HG03342 (cell line): ENCODE measurements at regions not wholly inside any gene's neighbourhood (a gene's known extent, or its start where the extent isn't known, plus 50 kb on each side); places are given as distances from the start of the nearest gene placed in this dataset.
A peak's percentile ranks its signal among the peaks of the same experiment; 100 is the strongest.

Source experiments
- ATAC-seq: cut with Tn5 transposase; IDR thresholded peaks from one replicate; pipeline ENCODE4 v1.9.1; 2021; ENCODE audit warnings: mild to moderate bottlenecking, moderate library complexity; ENCODE audit not compliant: unreplicated experiment

GRCh38 chr4:171202908-171203307 is 610.3 kb upstream of the GALNTL6 start:
- ATAC-seq = no peak

GRCh38 chr4:171186700-171187099 is 626.5 kb upstream of the GALNTL6 start:
- ATAC-seq = no peak

- ATAC-seq = no peak
Observed at GRCh38 chr4:171181090-171181489, 632.1 kb upstream of the GALNTL6 start.

DNA sequence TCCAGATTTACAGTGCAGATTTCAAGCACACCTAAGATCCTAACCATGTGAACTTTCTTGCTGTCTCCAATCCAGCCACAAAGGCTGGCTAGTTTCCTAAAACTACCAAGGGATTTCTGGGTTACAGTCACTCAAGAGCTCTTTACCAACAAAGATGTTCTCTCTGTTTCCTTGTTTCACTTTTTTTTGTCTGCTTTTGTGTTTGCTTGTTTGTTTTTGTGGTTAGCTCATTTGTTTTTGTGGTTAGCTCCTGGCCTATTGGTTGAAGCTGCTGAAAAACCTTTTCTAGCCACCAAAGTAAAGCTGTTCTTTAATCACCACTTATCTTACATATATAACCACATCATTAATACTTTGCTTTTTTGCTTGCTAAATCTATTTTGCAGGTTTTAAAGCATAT is 642.5 kb upstream of the GALNTL6 start:
- no peak for ATAC-seq

- no peak for ATAC-seq
Observed at GRCh38 chr4:171169396-171169795, 643.8 kb upstream of the GALNTL6 start.

DNA sequence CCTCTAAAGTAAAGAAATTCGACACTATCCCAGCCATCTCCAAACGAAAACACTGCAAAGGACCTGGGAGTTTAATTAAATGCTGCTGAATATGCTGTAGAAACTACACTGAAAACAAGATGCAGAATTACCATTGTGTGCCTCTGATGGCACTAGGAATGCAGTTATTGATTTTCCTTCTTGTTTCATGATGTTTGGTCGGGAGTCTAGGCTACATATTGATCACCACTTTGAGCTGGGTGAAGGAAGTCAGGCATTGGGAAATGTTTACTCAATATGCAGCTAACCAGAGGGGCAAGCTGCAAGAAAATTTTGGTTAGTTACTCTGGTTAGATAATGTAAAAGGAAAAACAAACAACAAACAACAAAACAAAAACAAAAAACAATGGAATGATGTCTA is 650.7 kb upstream of the GALNTL6 start:
- ATAC-seq = no peak

- ATAC-seq = no peak
Observed at GRCh38 chr4:171157462-171158082, 655.6 kb upstream of the GALNTL6 start.

- ATAC-seq = no peak
Observed at GRCh38 chr4:171142639-171143038, 670.6 kb upstream of the GALNTL6 start.

- ATAC-seq = no peak
Observed at GRCh38 chr4:171142045-171142444, 671.2 kb upstream of the GALNTL6 start.

DNA sequence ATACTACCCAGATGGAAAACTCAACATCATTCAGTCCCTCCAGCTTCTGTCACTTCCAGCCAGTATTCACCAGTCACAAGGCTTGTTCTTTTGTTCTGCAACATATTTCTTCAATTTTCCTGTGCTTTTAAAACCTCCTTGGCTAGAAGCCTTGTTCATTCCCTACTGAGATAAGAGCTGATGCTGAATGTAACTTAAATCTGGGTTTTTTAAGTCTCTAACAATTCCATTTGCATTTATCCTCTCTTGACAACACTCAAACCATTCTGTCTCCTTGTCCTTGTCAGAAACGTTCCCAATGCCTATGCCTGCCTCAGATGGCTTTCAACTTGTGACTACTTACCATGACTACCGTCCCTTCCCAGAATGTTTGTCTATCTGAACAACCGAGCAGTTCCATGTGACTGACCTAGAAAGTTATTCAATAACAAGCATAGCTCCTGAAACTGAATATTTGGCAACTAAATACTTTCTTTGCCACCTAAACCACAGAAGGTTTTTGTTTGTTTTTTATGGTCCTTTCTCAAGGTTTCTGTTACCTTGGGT is 682.9 kb upstream of the GALNTL6 start:
- ATAC-seq = peak; percentile 70

DNA sequence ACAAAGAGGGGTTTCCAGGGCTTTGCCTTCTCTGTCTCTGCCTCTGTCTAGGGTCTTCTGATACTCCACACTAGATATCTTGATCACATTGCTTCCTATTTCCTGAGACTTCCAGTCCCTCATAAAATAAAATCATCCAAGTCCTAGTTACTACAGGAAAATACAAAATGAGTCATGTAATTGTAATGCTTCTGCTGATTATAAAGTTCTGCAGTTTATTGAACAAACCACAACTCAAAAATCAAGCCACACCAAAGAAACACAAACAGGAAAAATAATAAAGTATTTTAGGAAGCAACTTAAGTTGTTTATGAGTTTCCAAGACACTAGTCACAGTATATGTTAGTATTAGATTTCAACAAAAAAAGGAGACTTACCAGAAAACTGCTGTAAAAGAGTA is 695.1 kb upstream of the GALNTL6 start:
- ATAC-seq = no peak

DNA sequence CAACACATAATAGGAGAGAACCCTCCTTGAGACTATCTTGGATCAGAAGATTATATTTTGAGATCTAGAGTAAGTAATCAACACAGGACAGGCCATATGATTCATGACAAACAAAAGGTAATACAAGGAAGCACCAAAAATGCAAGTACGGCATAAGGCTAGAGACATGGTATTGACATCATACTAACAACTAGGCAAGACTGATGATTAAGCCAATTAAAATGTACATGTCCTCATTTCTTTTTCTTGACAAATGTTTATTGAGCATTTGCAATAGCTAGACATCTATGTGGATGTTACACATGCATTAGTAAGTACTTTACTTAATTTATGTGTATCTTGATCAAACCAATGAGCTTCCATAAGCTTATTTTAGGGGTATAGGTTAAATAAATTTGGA is 695.7 kb upstream of the GALNTL6 start:
- ATAC-seq = no peak

- no peak for ATAC-seq
Observed at GRCh38 chr4:171101845-171102244, 711.4 kb upstream of the GALNTL6 start.

- no peak for ATAC-seq
Observed at GRCh38 chr4:171087089-171087488, 726.1 kb upstream of the GALNTL6 start.

DNA sequence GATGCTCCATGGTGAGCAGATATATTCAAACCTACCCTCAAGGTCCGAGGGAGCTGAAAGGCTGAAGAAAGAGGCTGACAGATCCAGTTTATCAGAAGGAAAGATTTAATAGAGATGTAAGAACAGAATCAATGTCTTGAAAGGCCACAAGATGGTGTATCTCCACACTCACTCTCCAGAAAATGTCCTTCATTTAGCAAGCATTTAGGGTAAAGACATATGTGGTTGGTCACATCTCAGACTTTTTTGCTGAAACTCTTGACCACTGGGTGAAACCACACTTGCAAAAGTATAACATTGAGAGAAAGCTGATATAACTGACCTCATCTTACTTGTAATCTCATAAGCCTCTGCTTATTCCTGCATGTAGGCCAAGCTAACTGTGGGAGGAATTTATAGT is 745.8 kb upstream of the GALNTL6 start:
- no peak for ATAC-seq

DNA sequence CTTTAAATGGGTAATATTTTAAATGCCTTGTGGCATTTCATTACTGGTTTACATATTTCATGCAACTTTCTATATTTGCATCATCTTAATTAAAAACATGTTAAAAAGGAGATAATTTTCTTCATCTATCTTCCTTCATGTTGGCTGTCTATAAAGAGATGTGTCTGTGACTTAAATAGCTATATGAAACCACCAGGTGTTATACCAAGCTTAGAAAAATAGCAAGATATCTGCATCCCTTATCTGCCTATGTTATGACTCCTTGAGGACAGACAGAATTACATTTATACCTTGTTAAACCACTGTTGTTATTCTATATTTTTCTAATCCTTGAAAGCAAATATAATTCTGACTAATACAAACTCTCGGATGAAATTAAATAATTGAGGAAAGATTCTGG is 763.8 kb upstream of the GALNTL6 start:
- ATAC-seq = no peak

DNA sequence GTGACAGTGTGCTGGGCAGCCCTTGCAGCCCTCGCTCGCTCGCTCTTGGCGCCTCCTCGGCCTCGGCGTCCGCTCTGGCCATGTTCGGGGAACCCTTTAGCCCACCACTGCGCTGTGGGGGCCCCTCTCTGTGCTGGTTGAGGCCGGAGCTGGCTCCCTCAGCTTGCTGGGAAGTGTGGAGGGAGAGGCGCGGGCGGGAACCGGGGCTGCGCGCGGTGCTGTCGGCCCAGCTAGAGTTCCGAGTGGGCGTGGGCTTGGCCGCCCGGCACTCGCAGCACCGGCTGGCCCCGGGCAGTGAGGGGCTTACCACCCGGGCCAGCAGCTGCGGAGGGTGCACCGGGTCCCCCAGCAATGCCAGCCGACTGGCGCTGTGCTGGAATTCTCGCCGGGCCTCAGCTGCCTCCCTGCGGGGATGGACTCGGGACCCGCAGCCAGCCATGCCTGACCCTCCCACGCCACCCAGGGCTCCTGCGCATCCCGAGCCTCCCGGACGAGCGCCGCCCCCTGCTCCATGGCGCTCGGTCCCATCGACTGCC is 770.1 kb upstream of the GALNTL6 start:
- ATAC-seq = no peak

DNA sequence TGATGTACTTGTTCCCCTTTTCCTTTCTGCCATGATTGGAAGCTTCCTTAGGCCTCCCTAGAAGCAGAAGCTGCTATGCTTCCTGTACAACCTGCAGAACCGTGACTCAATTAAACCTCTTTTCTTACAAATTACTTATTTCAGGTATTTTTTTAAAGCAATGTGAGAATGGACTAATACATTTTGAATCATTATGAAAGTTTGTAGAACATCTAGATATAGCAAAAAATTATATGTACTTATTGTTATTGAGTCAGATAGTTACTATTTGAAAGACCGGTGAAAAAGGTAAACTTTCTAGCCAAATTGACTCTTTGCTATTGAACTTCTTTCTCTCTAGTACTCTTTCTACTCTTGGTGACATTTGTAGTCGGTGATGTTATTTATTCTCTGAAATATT is 777.3 kb upstream of the GALNTL6 start:
- no peak for ATAC-seq

- ATAC-seq = no peak
Observed at GRCh38 chr4:171031338-171031737, 781.9 kb upstream of the GALNTL6 start.

DNA sequence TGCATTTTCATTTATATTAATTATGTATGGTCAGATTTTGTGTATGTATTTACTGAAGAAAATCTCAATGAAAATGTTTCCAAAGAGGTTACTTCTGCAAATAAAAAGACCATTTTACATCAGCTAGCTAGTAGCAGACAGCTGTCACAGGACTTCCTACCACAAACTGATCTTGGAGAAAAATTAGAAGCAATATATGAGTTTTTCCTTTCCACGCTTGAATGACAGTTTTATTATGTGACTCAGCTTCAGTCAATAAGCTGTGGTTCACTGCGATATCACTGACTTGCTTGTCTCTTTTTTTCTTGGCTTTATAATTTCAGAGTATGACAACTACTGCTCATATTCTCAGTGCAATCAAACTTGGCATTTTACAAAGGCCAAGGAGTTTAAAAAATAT is 787.4 kb upstream of the GALNTL6 start:
- no peak for ATAC-seq

DNA sequence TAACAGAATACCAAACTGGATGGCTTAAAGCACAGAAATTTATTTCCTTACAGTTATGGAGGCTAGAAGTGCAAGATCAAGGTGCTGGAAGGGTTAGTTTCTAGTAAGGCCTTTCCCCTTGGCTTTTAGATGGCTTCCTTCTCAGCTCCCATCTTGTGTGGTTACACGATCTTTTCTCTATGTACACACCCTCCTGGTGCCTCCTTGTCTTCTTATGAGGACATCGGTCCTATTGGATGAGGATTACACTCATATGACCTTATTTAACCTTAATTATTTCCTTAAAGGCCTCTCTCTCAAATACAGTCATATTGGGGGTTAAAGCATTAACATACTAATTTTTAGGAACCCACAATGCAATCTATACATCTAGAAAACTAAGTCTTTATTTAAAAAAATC is 787.9 kb upstream of the GALNTL6 start:
- peak; percentile 17 for ATAC-seq

GRCh38 chr4:171024720-171025303 is 788.4 kb upstream of the GALNTL6 start:
- peak; percentile 44 for ATAC-seq

- ATAC-seq = no peak
Observed at GRCh38 chr4:171022824-171023230, 790.4 kb upstream of the GALNTL6 start.
